ENCODE measurements at regions not wholly inside any gene's neighbourhood (a gene's known extent, or its start where the extent isn't known, plus 50 kb on each side); places are given as distances from the start of the nearest gene placed in this dataset.

- TF ChIP-seq MAX (IDR thresholded peaks at IDR 0.05; ENCODE audit: insufficient read depth, insufficient read length), result no peak
- no peak for TF ChIP-seq CTCF (IDR thresholded peaks at IDR 0.05; ENCODE audit: extremely low read depth in 1 of 2, insufficient read depth in 1 of 2, low read depth in 1 of 2, low read length in 2 of 2)
- no peak for TF ChIP-seq POLR2AphosphoS5 (IDR thresholded peaks at IDR 0.05; ENCODE audit: insufficient read depth, low read depth, low read length)
- no peak for TF ChIP-seq FOS (IDR thresholded peaks at IDR 0.05; ENCODE audit: borderline replicate concordance, insufficient read depth, low read length)
- no peak for TF ChIP-seq POLR2A (IDR thresholded peaks at IDR 0.05; ENCODE audit: low read depth, low read length)
Measured at GRCh38 chr4:108350332-108350731, 181.6 kb upstream of the LEF1 start.

Data from endothelial cell of umbilical vein (primary cell).